Lung (tissue), 11 donors: ENCODE measurements at regions not wholly inside any gene's neighbourhood (a gene's known extent, or its start where the extent isn't known, plus 50 kb on each side); places are given as distances from the start of the nearest gene placed in this dataset.

Experiments used
- ATAC-seq: fragments of 200-7000 bp; cut with Tn5 transposase; one replicate; pipeline ENCODE4 v1.9.1; 2020; ENCODE audit warnings: moderate number of reproducible peaks; ENCODE audit not compliant: insufficient read depth, low FRiP score
- DNase-seq, 3 donors: peaks; one replicate each; pipeline ENCODE4 v3.0.0-alpha.2; 2013 to 2017
- H3K27ac ChIP-seq, 2 donors: one replicate each; pipeline ENCODE4 v1.5.1; 2013; ENCODE audit warnings: mild to moderate bottlenecking in 2 of 2, moderate library complexity in 2 of 2, control low read depth in 1 of 2, inconsistent platforms in 1 of 2, low read depth in 1 of 2, low read length in 1 of 2
- H3K27me3 ChIP-seq, 3 donors: one replicate each; pipeline ENCODE4 v1.5.1; 2013; ENCODE audit warnings: low read length in 2 of 3; ENCODE audit not compliant: control insufficient read depth in 3 of 3, insufficient read depth in 3 of 3
- H3K36me3 ChIP-seq, 4 donors: one replicate each; pipeline ENCODE4 v1.5.1; 2013; ENCODE audit warnings: low read length in 4 of 4, mild to moderate bottlenecking in 1 of 4, moderate library complexity in 1 of 4; ENCODE audit not compliant: control insufficient read depth in 4 of 4, insufficient read depth in 4 of 4
- H3K4me1 ChIP-seq, 5 donors: one replicate each; pipeline ENCODE4 v1.5.1; 2013; ENCODE audit warnings: low read length in 5 of 5, mild to moderate bottlenecking in 2 of 5, moderate library complexity in 1 of 5; ENCODE audit not compliant: control insufficient read depth in 5 of 5, insufficient read depth in 5 of 5
- H3K4me3 ChIP-seq: one replicate; pipeline ENCODE4 v1.5.1; 2013; ENCODE audit warnings: mild to moderate bottlenecking, control low read depth, moderate library complexity
- H3K9ac ChIP-seq, 2 donors: one replicate each; pipeline ENCODE4 v1.5.1; 2013; ENCODE audit warnings: low read length in 2 of 2, control low read depth in 1 of 2; ENCODE audit not compliant: insufficient read depth in 1 of 2
- H3K9me3 ChIP-seq, 4 donors: one replicate each; pipeline ENCODE4 v1.5.1; 2013; ENCODE audit warnings: low read length in 3 of 4, mild to moderate bottlenecking in 1 of 4, moderate library complexity in 1 of 4; ENCODE audit not compliant: control insufficient read depth in 4 of 4, insufficient read depth in 3 of 4
- CTCF ChIP-seq: IDR thresholded peaks from 2 replicates; pipeline ENCODE4 v1.5.1; 2012; ENCODE audit warnings: mild to moderate bottlenecking; ENCODE audit errors: control extremely low read depth, extremely low read depth
- WGBS, 2 donors: extraction: QIAGEN DNeasy Blood & Tissue Kit; methylation state at CpG; one replicate each; pipeline ENCODE4 v1.1.7; 2013; 5-methylcytosine and 5-hydroxymethylcytosine counted together
- donor health status: control.
- donor health status: control.
- donor health status: Bipolar disorder and iron deficiency.
- donor health status: healthy.
- donor health status: DM: yes; HTN: yes; CAD: no.

GRCh38 chr5:74020503-74020902, 394.5 kb downstream of the ARHGEF28 start:
- peak; percentile 65 to 88 (median 70) for DNase-seq
- ATAC-seq: peak; percentile 61

GRCh38 chr5:74019923-74020322, 393.9 kb downstream of the ARHGEF28 start:
- Histone ChIP-seq H3K27me3 (no peaks in the 10 kb centered on the region), H3K9me3 (no peaks in the 10 kb centered on the region), H3K27ac (no peak overlapping the region), H3K4me1 (peaks cover 0 to 6% (median 2%) of the 10 kb centered on the region in 5 donors), H3K9ac (no peak overlapping the region), H3K36me3 (no peaks in the 10 kb centered on the region), H3K4me3 (no peak overlapping the region)
- no peak for ATAC-seq
- no peak for DNase-seq
- 84 to 90% methylated on average over 5 of the region's 5 CpGs for WGBS, 2 donors
- TF ChIP-seq CTCF: no peak

More at GRCh38 chr5:74020503-74020902, 394.5 kb downstream of the ARHGEF28 start:
- H3K9me3 ChIP-seq: no peaks in the 10 kb centered on the region
- H3K4me3 ChIP-seq: no peak overlapping the region
- H3K4me1 ChIP-seq: peaks cover 0 to 6% (median 2%) of the 10 kb centered on the region in 5 donors
- no peak for TF ChIP-seq CTCF
- H3K36me3 ChIP-seq: no peaks in the 10 kb centered on the region
- no peaks in the 10 kb centered on the region for H3K27me3 ChIP-seq
- 58 to 74% methylated on average over 5 of the region's 5 CpGs for WGBS, 2 donors
- no peak overlapping the region for H3K9ac ChIP-seq
- no peak overlapping the region for H3K27ac ChIP-seq

GRCh38 chr5:74017786-74018211, 391.8 kb downstream of the ARHGEF28 start:
- Histone ChIP-seq H3K4me1 (peaks cover 0 to 6% (median 2%) of the 10 kb centered on the region in 5 donors), H3K9me3 (no peaks in the 10 kb centered on the region), H3K27ac (no peak overlapping the region), H3K27me3 (no peaks in the 10 kb centered on the region), H3K4me3 (no peak overlapping the region), H3K36me3 (no peaks in the 10 kb centered on the region), H3K9ac (no peak overlapping the region)
- TF ChIP-seq CTCF: no peak
- 72 to 84% methylated on average over 3 of the region's 3 CpGs for WGBS, 2 donors
- DNase-seq (no peak), ATAC-seq (no peak)

GRCh38 chr5:74017112-74017511, 391.1 kb downstream of the ARHGEF28 start:
- Histone ChIP-seq H3K27me3 (no peaks in the 10 kb centered on the region), H3K36me3 (no peaks in the 10 kb centered on the region), H3K9me3 (no peaks in the 10 kb centered on the region), H3K4me1 (peaks cover 0 to 6% (median 2%) of the 10 kb centered on the region in 5 donors), H3K9ac (no peak overlapping the region), H3K4me3 (no peak overlapping the region), H3K27ac (no peak overlapping the region)
- TF ChIP-seq CTCF: no peak
- WGBS, 2 donors: 54 to 73% methylated on average over 2 of the region's 2 CpGs
- no peak for ATAC-seq
- DNase-seq: no peak
